WERI-Rb-1 (cell line): ENCODE measurements at regions not wholly inside any gene's neighbourhood (a gene's known extent, or its start where the extent isn't known, plus 50 kb on each side); places are given as distances from the start of the nearest gene placed in this dataset.
"Not testable (repeated sequence)": the region's sequence is repeated elsewhere in the genome, so short reads cannot be mapped to it uniquely, and the experiment has no call there.

Experiments used
- DNase-seq: peaks from one replicate; pipeline ENCODE4 v3.0.0-alpha.2; 2020
- H3K27ac ChIP-seq: fragments of 250-450 bp; sonication (Bioruptor Pico); 2 replicates; pipeline ENCODE4 v1.5.1; 2020; ENCODE audit warnings: mild to moderate bottlenecking, moderate library complexity
- H3K27me3 ChIP-seq: fragments of 250-450 bp; sonication (Bioruptor Pico); 2 replicates; pipeline ENCODE4 v1.5.1; 2021; ENCODE audit warnings: mild to moderate bottlenecking, low read depth, moderate library complexity; ENCODE audit not compliant: insufficient read depth, severe bottlenecking
- H3K36me3 ChIP-seq: fragments of 250-450 bp; sonication (Bioruptor Pico); 2 replicates; pipeline ENCODE4 v1.5.1; 2020; ENCODE audit warnings: mild to moderate bottlenecking, moderate library complexity
- H3K4me3 ChIP-seq: 2 replicates; pipeline ENCODE4 v1.5.1; 2011; ENCODE audit warnings: low read depth, mild to moderate bottlenecking, control low read depth, low read length
- H3K9me3 ChIP-seq: fragments of 250-450 bp; sonication (Bioruptor Pico); 2 replicates; pipeline ENCODE4 v1.5.1; 2021; ENCODE audit warnings: mild to moderate bottlenecking, moderate library complexity; ENCODE audit not compliant: severe bottlenecking
- TF ChIP-seq, protein P1 (sequence below): IDR thresholded peaks from 2 replicates; pipeline ENCODE4 v1.5.1; 2011; ENCODE audit warnings: low read depth, mild to moderate bottlenecking, control low read depth, inconsistent platforms, low read length

DNA sequence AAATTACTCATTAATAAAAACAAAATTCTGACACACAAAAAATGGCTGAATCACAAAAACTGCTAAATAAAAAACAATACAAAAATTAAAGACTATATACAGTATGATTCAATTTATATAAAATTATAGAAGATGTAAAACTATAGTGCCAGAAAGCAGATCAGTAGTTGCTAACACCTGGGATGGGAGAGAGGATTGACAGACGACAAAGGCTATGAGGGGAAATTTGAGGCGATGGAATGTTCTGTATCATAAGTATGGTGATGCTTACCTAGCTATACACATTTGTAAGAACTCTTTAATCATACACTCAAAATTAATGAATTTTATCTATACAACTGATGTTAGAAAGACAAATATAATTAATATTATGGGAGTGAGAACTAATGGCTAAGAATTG, 247.9 kb upstream of the GJE1 start:
- Histone ChIP-seq H3K27me3 (no peaks in the 10 kb centered on the region), H3K27ac (no peak overlapping the region), H3K9me3 (no peaks in the 10 kb centered on the region), H3K36me3 (no peaks in the 10 kb centered on the region), H3K4me3 (no peak overlapping the region)
- DNase-seq: no peak
- TF ChIP-seq, protein P1, sequence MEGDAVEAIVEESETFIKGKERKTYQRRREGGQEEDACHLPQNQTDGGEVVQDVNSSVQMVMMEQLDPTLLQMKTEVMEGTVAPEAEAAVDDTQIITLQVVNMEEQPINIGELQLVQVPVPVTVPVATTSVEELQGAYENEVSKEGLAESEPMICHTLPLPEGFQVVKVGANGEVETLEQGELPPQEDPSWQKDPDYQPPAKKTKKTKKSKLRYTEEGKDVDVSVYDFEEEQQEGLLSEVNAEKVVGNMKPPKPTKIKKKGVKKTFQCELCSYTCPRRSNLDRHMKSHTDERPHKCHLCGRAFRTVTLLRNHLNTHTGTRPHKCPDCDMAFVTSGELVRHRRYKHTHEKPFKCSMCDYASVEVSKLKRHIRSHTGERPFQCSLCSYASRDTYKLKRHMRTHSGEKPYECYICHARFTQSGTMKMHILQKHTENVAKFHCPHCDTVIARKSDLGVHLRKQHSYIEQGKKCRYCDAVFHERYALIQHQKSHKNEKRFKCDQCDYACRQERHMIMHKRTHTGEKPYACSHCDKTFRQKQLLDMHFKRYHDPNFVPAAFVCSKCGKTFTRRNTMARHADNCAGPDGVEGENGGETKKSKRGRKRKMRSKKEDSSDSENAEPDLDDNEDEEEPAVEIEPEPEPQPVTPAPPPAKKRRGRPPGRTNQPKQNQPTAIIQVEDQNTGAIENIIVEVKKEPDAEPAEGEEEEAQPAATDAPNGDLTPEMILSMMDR: no peak

DNA sequence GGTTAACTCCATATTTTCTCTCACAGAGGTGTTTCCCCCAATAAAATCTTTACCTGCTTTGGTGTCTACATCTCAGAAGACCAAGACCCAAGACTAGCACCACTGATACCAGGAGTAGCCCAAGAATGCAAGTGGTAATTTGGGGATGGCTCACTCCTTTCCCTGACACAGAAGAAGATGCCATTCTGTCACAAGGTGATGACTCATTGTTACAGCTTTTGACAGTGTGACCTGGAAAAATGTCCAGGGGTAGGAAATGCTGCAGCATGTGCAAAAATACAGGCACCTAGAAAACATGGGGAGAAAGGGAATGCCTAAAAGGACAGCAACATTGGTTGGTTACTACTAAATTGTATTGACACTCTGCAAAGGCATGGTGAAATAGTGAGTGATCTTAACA, 254.0 kb upstream of the GJE1 start:
- no peak overlapping the region for H3K27ac ChIP-seq
- H3K4me3 ChIP-seq: no peak overlapping the region
- H3K9me3 ChIP-seq: no peaks in the 10 kb centered on the region
- no peaks in the 10 kb centered on the region for H3K36me3 ChIP-seq
- TF ChIP-seq, protein P1: no peak
- no peak for DNase-seq
- no peaks in the 10 kb centered on the region for H3K27me3 ChIP-seq

DNA sequence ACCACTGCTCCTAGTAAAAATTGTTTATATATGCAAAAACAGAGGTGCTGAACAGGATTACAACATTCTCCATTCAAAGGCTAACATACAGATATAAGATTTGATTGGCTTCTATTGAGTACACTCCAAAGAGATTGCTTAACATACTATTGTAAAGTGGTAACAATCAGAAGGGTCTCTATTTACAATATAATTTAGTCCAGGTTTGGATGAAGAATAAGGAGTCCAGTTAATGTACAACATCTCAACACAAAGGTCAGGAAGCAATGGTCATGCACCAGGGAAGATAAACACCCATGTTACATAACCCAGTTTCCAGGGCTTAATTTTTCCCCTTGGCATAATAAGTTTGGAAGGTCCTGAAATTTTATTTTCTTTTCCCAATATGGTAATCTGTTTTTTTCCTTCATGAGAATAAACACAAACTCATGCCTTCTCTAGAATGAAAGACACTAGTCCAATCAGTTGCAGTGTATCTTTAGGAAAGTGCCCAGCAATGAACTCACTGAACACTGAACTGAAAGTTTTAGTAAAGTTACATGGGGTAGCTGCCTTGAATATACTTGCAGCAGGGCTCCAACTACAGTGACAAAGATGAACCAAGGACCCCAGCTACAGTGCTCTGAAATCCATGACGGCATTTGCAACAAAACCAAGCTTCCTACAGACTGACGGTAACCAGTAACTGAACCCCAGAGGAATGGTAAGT, 255.3 kb upstream of the GJE1 start:
- no peak overlapping the region for H3K27ac ChIP-seq
- TF ChIP-seq, protein P1: no peak

DNA sequence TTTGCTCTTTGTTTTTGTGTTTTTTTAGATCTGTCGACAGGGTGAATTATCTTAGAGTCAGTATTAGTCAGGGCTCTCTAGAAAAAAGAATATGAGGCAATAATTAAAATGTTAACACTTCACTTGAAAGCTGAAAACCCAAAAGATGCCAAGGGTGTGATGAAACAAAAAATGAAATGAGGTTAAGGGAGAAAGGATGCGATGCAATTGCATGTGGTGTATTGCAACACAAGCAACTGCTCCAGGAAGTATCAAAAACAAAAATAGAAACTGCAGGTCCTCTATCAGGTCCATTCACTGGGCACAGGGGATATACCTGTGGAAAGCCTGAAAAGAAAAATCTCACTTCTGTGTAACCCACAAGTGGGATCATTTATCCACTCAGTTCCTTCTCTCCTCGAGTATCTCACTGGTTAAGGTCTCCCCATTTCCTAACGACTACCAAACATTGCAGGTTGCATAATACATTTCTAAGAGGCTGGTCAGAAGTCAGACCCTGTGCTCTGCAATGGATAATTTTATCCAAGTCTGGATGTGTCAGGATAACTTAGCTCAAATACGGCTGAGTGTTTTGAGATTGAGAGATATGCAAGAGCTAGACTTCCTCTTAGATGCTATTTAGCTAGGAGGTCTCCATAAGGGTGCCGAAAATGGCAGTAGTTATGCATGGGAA, 257.7 kb upstream of the GJE1 start:
- Histone ChIP-seq H3K36me3 (no peaks in the 10 kb centered on the region), H3K4me3 (no peak overlapping the region), H3K9me3 (no peaks in the 10 kb centered on the region), H3K27ac (no peak overlapping the region), H3K27me3 (no peaks in the 10 kb centered on the region)
- no peak for DNase-seq
- TF ChIP-seq, protein P1: no peak

More for the DNA sequence above, 255.3 kb upstream of the GJE1 start:
- H3K27me3 ChIP-seq: no peaks in the 10 kb centered on the region
- DNase-seq: no peak
- no peaks in the 10 kb centered on the region for H3K9me3 ChIP-seq
- H3K4me3 ChIP-seq: no peak overlapping the region
- H3K36me3 ChIP-seq: no peaks in the 10 kb centered on the region

DNA sequence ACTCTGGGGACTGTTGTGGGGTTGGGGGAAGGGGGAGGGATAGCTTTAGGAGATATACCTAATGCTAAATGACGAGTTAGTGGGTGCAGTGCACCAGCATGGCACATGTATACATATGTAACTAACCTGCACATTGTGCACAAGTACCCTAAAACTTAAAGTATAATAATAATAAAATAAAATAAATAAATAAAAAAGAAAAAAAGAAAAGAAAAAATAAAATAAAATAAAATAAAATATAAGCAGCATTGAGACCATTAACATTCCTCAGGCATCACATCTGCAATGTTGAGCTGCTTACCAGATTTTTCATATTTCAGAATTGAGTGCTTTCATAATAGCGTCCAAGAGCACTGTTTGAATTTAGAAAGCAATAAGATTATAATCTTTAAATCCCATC, 263.2 kb upstream of the GJE1 start:
- not testable (repeated sequence) for DNase-seq, H3K9me3 ChIP-seq

DNA sequence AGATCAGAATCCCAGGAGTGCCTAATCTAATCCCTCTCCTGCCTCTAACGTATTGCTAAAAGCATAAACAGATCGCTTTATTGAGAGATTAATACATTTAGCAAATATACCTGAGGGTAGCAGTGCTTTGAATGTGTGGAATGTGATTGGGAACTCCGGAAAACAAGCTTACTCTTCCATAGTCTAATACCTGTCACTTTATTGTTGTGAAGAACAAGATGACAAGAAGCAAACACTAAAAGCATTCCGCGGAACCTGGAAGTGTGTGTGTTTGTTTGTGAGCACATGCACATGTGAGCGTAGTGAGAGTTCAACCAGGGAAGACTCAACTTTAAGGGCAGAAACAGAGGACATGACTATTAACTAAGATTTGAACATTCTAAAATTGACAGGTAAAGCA, 265.0 kb upstream of the GJE1 start:
- H3K27ac ChIP-seq: no peak overlapping the region
- TF ChIP-seq, protein P1: no peak
- no peak overlapping the region for H3K4me3 ChIP-seq
- no peaks in the 10 kb centered on the region for H3K9me3 ChIP-seq
- no peaks in the 10 kb centered on the region for H3K27me3 ChIP-seq
- H3K36me3 ChIP-seq: no peaks in the 10 kb centered on the region
- no peak for DNase-seq

More for the DNA sequence above, 263.2 kb upstream of the GJE1 start:
- not testable (repeated sequence) for H3K36me3 ChIP-seq, H3K27me3 ChIP-seq, H3K27ac ChIP-seq, H3K4me3 ChIP-seq
